Cerebellar cortex (tissue), 1 donor: ENCODE measurements at regions not wholly inside any gene's neighbourhood (a gene's known extent, or its start where the extent isn't known, plus 50 kb on each side); places are given as distances from the start of the nearest gene placed in this dataset.

ENCODE experiments used
- DNase-seq: peaks from one replicate; pipeline ENCODE4 v3.0.0-alpha.2; 2015; ENCODE audit warnings: low spot score

DNA sequence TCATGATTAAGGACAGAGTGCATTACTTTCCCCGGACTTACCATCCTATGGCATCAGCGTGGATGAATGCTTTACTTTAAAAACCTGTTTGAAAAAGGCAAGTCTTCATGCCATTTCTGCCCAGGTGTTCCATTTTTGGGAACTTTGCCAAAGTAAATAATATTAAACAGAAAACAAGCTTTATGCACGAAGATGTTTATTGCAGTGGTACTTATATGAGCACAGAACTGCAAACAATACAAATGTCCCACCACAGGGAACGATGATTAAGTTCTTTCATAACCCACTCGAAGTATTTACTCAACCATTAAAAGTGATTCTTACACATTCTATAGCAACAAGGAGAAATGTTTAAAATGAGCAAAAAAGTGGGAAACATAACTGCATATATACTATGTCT, 109.7 kb upstream of the GDF10 start:
- DNase-seq = no peak

DNA sequence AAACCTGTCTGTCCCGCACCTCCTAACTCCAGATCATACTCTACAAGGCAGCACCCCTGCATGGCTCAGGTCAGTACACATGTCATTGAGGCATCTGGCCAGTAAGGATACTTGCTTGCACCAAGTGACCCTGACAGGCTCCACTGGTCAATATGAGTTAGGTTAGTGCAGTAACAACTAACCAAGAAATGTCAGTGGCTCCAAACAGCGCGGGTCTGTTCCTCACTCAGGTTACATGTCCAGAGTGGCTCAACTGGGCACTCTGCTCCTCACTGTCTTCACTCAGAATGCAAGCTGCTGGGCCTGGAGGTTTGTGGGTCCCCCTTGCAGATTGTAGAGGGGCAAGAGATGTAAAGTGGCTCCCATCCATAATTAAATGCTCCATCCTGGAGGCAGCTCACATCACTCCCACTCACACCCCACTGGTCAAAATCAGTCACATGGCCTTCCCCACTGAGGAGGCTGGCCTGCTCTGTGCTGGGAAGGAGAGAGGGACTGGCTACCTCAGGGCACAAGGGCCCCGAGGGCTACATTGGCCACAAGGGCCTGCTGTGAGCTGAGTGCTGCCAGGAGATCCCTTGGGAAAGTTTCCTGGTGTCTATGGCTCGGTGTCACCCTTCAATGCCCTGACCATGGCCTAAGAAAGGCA, 109.1 kb upstream of the GDF10 start:
- no peak for DNase-seq

DNA sequence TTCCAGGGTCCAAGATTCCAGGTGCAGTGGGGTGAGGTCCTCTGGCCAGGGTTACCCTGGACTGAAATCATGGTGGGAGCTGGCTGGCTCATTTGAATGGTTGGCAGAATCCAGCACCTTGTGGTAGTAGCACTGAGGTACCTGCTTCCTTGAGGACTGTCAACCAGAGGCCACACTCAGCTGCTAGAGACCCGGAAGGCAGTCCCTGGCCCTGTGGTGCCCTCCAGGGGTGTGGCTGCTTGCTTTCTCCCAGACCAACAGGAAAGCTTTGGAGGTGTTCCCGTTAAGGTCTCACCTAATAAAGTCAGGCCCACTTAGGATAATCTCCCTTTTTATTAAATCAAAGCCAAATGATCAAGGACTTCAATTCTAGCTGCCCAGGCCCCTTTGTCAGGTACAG, 107.7 kb upstream of the GDF10 start:
- no peak for DNase-seq

- no peak for DNase-seq
Observed at GRCh38 chr10:47193666-47194065, 106.3 kb upstream of the GDF10 start.

DNA sequence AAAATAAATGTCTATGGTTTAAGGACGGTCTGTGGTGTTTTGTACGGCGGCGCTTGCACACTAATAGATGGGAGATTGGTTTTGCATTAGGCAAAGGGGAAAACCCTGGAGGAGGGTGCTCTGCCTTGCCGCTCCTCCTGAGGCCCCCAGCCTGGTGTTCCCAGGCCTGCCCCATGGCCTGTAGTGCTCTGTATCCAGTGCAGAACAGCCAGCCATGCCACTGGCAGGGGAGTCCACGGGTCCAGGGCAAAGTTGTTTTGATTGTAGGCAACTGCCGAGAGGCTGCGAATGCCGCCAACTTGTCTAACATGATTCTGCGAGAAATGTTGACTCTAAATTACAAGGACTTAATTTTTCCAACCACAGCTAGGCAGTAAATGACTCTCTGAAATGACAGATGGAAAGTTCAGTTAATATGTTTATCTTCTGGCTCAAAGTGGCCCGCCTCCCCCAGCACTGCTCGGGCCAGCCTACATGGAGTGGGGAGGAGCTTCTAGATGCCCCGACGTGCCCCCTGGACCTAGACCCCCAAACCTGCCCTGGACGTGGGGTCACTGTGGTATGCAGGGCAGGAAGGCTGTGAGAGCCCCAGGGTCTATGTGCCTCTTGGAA, 104.6 kb upstream of the GDF10 start:
- DNase-seq = no peak

GRCh38 chr10:47196691-47197090, 103.3 kb upstream of the GDF10 start:
- DNase-seq = no peak

DNA sequence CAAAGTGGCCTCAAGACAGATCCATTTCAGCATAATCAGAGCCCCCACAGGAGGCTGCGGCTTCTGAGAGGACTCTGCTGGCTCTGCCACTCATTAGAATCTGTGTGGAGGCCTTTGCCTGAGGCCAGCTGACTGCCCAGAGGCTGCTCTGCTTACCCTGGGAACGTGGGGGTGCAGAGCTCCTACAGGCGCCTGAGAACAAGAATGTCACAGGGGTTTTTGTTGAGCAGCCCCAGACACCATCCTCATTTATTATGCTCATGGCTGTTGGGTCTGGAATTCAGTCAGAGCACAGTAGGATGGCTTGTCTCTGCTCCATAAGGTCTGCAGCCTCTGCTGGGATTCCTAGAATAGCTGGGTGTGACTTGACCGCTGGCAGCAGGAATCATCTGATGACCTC, 101.8 kb upstream of the GDF10 start:
- DNase-seq = no peak

- no peak for DNase-seq
Observed at GRCh38 chr10:47205192-47205591, 94.8 kb upstream of the GDF10 start.

- DNase-seq = no peak
Observed at GRCh38 chr10:47206449-47207280, 93.3 kb upstream of the GDF10 start.

- no peak for DNase-seq
Observed at GRCh38 chr10:47207281-47207615, 92.7 kb upstream of the GDF10 start.

DNA sequence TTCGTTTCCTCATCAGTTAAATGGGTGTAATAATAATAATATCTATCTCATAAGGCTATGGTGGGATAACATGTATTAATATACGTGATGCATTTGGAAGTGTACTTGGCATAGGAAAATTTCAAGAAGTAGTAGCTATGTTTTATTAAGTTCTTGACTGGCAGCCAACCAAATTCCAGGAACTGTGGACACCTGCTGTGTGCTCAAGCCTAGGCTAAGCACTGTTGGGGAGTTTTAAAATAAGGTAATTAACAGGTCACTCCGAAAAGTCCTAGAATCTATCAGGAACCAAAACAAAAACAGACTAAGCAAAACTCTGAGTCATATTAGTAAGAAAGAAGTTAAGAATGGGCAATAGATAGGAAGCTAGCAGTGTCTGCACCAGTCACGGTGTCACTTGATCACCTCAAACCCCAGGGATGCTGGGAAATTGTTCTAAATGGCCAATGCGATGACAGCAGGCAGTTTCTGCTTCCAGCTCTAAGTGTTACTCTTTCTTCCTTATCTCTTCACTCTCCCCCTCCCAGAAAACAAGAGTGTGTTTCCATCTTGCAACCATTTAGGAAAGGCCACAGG, 92.0 kb upstream of the GDF10 start:
- no peak for DNase-seq

DNA sequence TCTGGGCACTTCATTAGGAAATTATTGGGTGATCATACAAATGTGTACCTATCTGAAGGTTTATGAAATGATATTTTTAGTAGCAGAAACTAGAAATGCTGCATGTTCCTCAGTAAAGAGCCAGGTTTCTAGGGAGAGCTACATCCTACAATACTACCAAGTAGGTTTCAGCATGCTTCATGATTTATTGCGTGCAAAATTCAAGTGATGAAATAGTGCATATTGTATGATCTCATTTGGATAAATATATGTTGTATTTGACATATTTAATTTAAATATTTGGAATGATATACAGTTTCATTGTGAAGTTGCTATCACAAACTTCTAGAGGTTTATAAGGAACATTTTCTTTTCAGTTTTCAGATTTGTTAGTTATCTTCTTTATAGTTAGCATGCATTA, 90.5 kb upstream of the GDF10 start:
- no peak for DNase-seq

GRCh38 chr10:47214520-47214919, 85.5 kb upstream of the GDF10 start:
- no peak for DNase-seq

DNA sequence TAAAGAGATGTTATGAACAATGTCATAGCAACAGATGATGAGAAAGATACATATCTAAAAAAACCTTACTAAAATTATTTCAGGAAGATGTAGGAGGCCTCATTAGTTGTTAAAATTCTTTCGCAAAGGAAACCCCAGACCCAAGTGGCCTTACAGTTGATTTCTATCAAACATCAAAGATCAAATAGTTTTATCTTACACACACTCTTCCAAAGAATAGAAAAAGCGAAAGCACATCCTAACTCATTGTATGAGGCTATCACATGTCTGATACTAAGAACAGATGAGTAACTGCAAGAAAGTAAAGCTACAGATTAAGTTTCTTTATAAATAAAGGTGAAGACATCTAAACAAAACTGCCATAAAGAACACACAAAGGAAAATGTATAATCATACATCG, 82.9 kb upstream of the GDF10 start:
- no peak for DNase-seq

DNA sequence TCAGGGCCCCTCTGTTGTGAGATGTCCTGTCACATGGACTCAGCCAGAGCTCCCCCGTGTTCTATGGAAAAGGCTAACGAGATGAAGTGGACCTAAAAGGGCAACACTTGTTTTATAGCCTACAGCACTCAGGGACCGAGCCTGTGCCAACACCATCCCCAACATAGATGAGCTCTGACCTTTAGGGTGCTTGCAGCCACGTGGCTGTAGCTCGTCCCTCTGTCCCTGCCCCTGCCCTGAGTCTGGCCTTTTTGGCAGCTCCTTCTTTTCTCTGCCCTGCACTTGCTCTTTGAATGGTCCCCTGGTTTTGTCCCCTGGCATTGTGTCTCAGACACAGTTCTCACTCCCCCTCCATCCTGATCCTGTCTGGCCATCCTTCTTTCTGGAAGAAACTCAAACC, 81.2 kb upstream of the GDF10 start:
- no peak for DNase-seq

DNA sequence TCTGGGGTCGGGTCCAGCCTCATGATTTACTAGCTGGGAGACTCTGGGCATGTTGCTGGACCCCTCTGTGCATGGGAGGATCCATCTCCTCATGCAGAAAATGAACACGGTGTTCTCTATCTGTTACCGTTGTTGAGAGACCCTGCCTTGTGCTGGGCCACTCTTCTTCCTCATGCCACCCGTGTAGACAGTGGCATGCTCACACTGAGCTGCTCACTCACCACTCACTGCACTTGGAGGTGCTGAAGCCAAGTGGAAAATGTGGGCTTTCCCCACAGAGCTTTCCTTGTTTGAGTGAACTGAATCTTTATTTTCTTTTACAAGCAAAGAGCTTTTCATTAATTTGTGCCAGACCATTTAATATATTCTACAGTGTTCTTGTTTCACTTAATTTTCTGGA, 77.5 kb upstream of the GDF10 start:
- no peak for DNase-seq

DNA sequence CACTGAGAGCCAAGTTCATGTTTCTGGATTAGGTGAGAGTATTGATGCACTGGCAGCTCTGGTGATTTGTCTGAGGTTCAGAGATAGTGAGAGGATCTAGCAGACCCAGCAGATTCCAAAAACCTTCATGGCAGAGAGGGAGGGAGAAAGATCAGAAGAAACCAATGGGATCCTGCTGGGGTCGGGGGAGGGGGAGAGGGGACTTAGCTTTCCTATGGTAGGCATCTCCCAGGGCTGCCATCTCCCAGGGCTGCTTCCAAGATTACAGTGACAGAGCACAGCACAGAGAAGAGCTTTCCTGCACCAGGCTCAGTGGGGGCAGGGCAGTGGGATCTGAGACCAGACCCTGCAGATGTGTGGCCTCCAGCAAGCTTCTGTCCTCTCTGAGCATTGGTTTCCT, 76.8 kb upstream of the GDF10 start:
- DNase-seq = no peak

- no peak for DNase-seq
Observed at GRCh38 chr10:47224546-47225218, 75.3 kb upstream of the GDF10 start.

DNA sequence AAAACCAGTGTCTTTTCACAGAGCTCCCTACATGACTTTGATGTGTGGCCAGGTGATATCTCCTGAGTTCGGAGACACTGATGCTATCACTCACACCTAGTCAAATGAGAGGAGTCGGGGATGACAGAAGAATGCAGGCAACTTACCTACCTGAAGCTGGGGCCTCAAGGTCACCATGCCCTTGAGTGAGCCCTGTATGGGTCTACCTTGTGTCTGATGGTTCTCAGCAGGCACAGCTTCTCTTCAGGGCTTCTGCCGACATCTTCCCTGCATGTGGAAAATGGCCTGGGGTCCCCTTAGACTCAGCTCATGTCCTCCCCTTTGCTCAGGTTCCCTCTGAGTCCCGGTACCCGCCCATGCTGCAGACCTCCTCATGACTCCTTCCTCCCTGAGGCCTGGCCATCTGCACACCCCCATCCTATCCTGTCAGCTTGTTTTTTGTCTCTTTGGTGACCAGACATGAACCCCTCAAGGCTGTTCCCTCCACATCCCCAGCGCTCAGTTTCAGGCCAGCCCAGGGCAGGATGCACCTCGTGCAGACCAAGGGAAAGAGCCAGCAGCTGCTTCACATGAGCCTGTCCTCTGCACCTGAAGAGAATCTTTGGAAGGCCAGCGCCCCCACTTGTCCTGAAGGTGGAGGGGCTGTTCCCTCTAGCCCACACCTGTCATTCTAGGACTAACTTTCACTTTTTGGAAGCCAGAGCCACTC, 74.6 kb upstream of the GDF10 start:
- no peak for DNase-seq

- DNase-seq = no peak
Observed at GRCh38 chr10:47225928-47226645, 73.9 kb upstream of the GDF10 start.

DNA sequence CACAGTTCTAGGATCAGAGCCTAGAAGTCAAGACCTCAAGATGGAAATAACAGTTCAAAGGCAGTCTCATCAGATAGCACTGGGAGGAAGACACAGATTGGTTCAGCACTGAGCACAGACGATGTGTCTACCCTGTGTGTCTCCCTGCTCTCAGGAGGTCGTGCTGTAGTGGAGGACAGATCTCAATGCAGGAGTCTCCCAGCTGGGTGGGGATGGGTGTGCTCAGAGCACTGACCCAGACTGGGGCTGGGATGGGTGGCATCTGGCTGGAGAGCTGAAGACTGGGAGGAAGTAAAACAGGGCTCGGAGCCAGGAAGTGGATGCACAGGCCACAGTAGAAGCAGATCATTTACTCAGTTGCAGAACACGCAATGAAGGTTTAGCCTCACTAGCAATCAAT, 69.5 kb upstream of the GDF10 start:
- no peak for DNase-seq
